Liver (tissue), 3 donors: ENCODE measurements at regions not wholly inside any gene's neighbourhood (a gene's known extent, or its start where the extent isn't known, plus 50 kb on each side); places are given as distances from the start of the nearest gene placed in this dataset.
"Not testable (repeated sequence)": the region's sequence is repeated elsewhere in the genome, so short reads cannot be mapped to it uniquely, and the experiment has no call there.

Experiments
- EGR1 ChIP-seq, 2 donors: IDR thresholded peaks; 2 replicates each; pipeline ENCODE4 v1.6.1; 2016 to 2018; ENCODE audit warnings: antibody characterized with exemption in 2 of 2, low read depth in 2 of 2
- FOXA1 ChIP-seq: IDR thresholded peaks from 2 replicates; pipeline ENCODE4 v1.6.1; 2016; ENCODE audit warnings: antibody characterized with exemption
- GABPA ChIP-seq, 2 donors: IDR thresholded peaks in 1 of 2; conservative IDR thresholded peaks in 1 of 2; 2 replicates each; pipeline ENCODE4 v1.6.1; 2016; ENCODE audit warnings: antibody characterized with exemption in 2 of 2, mild to moderate bottlenecking in 1 of 2, moderate library complexity in 1 of 2
- HNF4A ChIP-seq, 2 donors: conservative IDR thresholded peaks; 2 replicates each; pipeline ENCODE4 v1.6.1; 2016; ENCODE audit warnings: antibody characterized with exemption in 2 of 2, mild to moderate bottlenecking in 2 of 2
- HNF4G ChIP-seq: IDR thresholded peaks from 2 replicates; pipeline ENCODE4 v1.6.1; 2016; ENCODE audit warnings: antibody characterized with exemption
- JUND ChIP-seq, 2 donors: IDR thresholded peaks; 2 replicates each; pipeline ENCODE4 v1.6.1; 2016; ENCODE audit warnings: antibody characterized with exemption in 2 of 2
- RAD21 ChIP-seq, 2 donors: IDR thresholded peaks; 2 replicates each; pipeline ENCODE4 v1.6.1; 2016; ENCODE audit warnings: antibody characterized with exemption in 2 of 2, mild to moderate bottlenecking in 2 of 2
- SP1 ChIP-seq: IDR thresholded peaks from 2 replicates; pipeline ENCODE4 v1.6.1; 2018; ENCODE audit warnings: antibody characterized with exemption, mild to moderate bottlenecking
- YY1 ChIP-seq: IDR thresholded peaks from 2 replicates; pipeline ENCODE4 v1.6.1; 2016; ENCODE audit warnings: antibody characterized with exemption, mild to moderate bottlenecking
- TF ChIP-seq, protein P1 (sequence below): fragments of 150-350 bp; IDR thresholded peaks from 2 replicates; pipeline ENCODE4 v1.5.1; 2017; ENCODE audit warnings: improper control_type of control experiment, low read depth, low read length; ENCODE audit not compliant: missing input control
- TF ChIP-seq, protein P2 (sequence below): IDR thresholded peaks from 2 replicates; pipeline ENCODE4 v1.6.1; 2016; ENCODE audit warnings: antibody characterized with exemption, mild to moderate bottlenecking
- TF ChIP-seq, protein P3 (sequence below): IDR thresholded peaks from 2 replicates; pipeline ENCODE4 v1.6.1; 2016; ENCODE audit warnings: antibody characterized with exemption
- TF ChIP-seq, protein P4 (sequence below): IDR thresholded peaks from 2 replicates; pipeline ENCODE4 v1.6.1; 2016; ENCODE audit warnings: antibody characterized with exemption
- TF ChIP-seq, protein P5 (sequence below): IDR thresholded peaks from 2 replicates; pipeline ENCODE4 v1.6.1; 2016; ENCODE audit warnings: antibody characterized with exemption
- donor health status: healthy.
- donor health status: healthy.

DNA sequence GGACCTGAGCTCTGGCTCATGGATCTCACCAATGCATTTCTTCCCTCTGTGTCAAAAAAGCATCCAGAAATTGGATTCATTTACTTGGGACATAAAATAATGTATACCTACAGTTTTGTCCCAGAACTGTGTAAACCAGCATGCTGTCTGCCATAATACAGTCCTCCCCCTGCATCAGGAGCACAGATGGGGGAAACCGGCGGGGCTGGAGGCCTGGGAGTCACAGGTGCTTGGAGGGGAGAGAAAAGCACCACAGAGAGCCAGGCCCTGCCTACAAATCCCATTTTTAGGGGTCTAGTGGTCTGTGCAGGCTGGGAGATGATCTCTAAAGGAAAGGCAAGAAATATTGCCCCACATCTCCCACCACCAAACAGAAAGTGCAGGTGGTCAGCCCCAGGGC lies 91.8 kb downstream of the POTEM start:
- TF ChIP-seq YY1; GABPA (IDR thresholded peaks at IDR 0.05 in 1 of 2, conservative IDR thresholded peaks at IDR 0.05 in 1 of 2); RAD21 (IDR thresholded peaks at IDR 0.05); EGR1 (IDR thresholded peaks at IDR 0.05; ENCODE audit: low read depth in 2 of 2); HNF4A (conservative IDR thresholded peaks at IDR 0.05); FOXA1; JUND (IDR thresholded peaks at IDR 0.05); SP1; HNF4G: not testable (repeated sequence)
- TF ChIP-seq, protein P1, sequence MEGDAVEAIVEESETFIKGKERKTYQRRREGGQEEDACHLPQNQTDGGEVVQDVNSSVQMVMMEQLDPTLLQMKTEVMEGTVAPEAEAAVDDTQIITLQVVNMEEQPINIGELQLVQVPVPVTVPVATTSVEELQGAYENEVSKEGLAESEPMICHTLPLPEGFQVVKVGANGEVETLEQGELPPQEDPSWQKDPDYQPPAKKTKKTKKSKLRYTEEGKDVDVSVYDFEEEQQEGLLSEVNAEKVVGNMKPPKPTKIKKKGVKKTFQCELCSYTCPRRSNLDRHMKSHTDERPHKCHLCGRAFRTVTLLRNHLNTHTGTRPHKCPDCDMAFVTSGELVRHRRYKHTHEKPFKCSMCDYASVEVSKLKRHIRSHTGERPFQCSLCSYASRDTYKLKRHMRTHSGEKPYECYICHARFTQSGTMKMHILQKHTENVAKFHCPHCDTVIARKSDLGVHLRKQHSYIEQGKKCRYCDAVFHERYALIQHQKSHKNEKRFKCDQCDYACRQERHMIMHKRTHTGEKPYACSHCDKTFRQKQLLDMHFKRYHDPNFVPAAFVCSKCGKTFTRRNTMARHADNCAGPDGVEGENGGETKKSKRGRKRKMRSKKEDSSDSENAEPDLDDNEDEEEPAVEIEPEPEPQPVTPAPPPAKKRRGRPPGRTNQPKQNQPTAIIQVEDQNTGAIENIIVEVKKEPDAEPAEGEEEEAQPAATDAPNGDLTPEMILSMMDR, result not testable (repeated sequence)
- TF ChIP-seq, protein P2, sequence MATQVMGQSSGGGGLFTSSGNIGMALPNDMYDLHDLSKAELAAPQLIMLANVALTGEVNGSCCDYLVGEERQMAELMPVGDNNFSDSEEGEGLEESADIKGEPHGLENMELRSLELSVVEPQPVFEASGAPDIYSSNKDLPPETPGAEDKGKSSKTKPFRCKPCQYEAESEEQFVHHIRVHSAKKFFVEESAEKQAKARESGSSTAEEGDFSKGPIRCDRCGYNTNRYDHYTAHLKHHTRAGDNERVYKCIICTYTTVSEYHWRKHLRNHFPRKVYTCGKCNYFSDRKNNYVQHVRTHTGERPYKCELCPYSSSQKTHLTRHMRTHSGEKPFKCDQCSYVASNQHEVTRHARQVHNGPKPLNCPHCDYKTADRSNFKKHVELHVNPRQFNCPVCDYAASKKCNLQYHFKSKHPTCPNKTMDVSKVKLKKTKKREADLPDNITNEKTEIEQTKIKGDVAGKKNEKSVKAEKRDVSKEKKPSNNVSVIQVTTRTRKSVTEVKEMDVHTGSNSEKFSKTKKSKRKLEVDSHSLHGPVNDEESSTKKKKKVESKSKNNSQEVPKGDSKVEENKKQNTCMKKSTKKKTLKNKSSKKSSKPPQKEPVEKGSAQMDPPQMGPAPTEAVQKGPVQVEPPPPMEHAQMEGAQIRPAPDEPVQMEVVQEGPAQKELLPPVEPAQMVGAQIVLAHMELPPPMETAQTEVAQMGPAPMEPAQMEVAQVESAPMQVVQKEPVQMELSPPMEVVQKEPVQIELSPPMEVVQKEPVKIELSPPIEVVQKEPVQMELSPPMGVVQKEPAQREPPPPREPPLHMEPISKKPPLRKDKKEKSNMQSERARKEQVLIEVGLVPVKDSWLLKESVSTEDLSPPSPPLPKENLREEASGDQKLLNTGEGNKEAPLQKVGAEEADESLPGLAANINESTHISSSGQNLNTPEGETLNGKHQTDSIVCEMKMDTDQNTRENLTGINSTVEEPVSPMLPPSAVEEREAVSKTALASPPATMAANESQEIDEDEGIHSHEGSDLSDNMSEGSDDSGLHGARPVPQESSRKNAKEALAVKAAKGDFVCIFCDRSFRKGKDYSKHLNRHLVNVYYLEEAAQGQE, result not testable (repeated sequence)
- TF ChIP-seq, protein P3, sequence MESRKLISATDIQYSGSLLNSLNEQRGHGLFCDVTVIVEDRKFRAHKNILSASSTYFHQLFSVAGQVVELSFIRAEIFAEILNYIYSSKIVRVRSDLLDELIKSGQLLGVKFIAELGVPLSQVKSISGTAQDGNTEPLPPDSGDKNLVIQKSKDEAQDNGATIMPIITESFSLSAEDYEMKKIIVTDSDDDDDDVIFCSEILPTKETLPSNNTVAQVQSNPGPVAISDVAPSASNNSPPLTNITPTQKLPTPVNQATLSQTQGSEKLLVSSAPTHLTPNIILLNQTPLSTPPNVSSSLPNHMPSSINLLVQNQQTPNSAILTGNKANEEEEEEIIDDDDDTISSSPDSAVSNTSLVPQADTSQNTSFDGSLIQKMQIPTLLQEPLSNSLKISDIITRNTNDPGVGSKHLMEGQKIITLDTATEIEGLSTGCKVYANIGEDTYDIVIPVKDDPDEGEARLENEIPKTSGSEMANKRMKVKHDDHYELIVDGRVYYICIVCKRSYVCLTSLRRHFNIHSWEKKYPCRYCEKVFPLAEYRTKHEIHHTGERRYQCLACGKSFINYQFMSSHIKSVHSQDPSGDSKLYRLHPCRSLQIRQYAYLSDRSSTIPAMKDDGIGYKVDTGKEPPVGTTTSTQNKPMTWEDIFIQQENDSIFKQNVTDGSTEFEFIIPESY, result not testable (repeated sequence)
- TF ChIP-seq, protein P4, sequence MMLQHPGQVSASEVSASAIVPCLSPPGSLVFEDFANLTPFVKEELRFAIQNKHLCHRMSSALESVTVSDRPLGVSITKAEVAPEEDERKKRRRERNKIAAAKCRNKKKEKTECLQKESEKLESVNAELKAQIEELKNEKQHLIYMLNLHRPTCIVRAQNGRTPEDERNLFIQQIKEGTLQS, result not testable (repeated sequence)
- TF ChIP-seq, protein P5, sequence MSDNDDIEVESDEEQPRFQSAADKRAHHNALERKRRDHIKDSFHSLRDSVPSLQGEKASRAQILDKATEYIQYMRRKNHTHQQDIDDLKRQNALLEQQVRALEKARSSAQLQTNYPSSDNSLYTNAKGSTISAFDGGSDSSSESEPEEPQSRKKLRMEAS, result not testable (repeated sequence)
